ENCODE measurements at regions not wholly inside any gene's neighbourhood (a gene's known extent, or its start where the extent isn't known, plus 50 kb on each side); places are given as distances from the start of the nearest gene placed in this dataset.
A peak's percentile ranks its signal among the peaks of the same experiment; 100 is the strongest.
"Not testable (repeated sequence)": the region's sequence is repeated elsewhere in the genome, so short reads cannot be mapped to it uniquely, and the experiment has no call there.

DNA sequence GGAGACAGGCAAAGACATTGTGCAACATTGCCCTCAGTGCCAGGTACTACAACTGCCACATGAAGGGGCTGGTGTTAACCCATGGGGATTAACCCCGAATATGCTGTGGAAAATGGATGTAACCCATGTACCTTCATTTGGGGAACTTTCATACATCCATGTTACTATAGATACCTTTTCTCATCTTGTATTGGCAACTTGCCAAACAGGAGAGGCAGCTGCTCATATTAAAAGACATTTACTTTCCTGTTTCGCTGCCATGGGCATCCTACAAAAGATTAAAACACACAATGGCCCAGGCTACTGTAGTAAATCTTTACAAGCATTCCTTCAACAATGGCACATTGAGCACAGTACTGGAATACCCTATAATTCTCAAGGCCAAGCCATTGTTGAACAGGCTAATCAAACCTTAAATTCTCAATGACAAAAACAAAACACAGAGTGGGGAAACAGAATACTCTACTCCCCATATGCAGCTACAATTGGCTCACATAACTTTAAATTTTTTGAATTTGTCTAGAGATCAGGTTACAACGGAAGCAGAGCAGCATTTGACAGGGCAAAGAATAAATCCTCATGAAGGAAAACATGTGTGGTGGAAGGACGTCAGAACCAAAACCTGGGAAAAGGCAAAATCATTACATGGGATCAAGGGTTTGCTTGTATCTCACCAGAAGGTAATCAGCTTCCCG lies 1723.5 kb upstream of the LRRTM1 start:
- Histone ChIP-seq H3K27me3 (ENCODE audit: insufficient read depth, low read length) (no peaks in the 10 kb centered on the region), H3K4me3 (ENCODE audit: low read length) (no peak overlapping the region), H3K36me3 (ENCODE audit: insufficient read depth, low read length) (no peaks in the 10 kb centered on the region), H3K9me3 (ENCODE audit: insufficient read depth, low read depth, low read length) (peaks cover 10% of the 10 kb centered on the region), H3K9ac (ENCODE audit: low read depth, low read length) (no peak overlapping the region), H3K4me1 (ENCODE audit: insufficient read depth, low read length) (no peaks in the 10 kb centered on the region), H3K27ac (ENCODE audit: low read depth, low read length) (no peak overlapping the region)
- WGBS = 95% methylated on average over 5 of the region's 5 CpGs

- 51% methylated on average over 6 of the region's 6 CpGs for WGBS
Measured at GRCh38 chr2:82023710-82024109, 1719.2 kb upstream of the LRRTM1 start.

DNA sequence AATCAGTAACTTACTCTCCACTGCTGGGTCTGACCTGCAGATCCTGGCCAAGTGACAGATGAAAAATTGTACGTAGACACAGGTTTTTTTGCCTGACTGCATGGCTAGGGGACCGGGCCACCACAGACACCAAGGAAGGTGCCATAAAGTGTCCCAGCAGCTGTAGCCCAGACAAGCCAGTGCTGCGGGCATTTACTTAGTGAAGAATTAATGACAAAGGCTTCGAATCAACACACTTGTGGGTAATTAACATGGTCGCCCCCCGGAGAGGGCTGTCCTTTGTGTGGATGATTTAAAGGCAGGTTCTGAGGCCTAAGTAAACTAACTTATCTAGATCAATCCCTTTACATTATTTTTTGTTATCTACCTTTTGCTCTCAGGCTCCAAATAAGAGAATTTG lies 1709.1 kb upstream of the LRRTM1 start:
- H3K9me3 ChIP-seq (ENCODE audit: insufficient read depth, low read depth, low read length) = no peaks in the 10 kb centered on the region
- H3K36me3 ChIP-seq (ENCODE audit: insufficient read depth, low read length) = no peaks in the 10 kb centered on the region
- no peak overlapping the region for H3K9ac ChIP-seq (ENCODE audit: low read depth, low read length)
- WGBS = 8% methylated on average over 6 of the region's 6 CpGs
- no peak overlapping the region for H3K27ac ChIP-seq (ENCODE audit: low read depth, low read length)
- peak overlapping the region; percentile 42 for H3K4me3 ChIP-seq (ENCODE audit: low read length)
- H3K4me1 ChIP-seq (ENCODE audit: insufficient read depth, low read length) = peaks cover 20% of the 10 kb centered on the region
- no peaks in the 10 kb centered on the region for H3K27me3 ChIP-seq (ENCODE audit: insufficient read depth, low read length)

More at GRCh38 chr2:82023710-82024109, 1719.2 kb upstream of the LRRTM1 start:
- no peak overlapping the region for H3K27ac ChIP-seq (ENCODE audit: low read depth, low read length)
- no peak overlapping the region for H3K4me3 ChIP-seq (ENCODE audit: low read length)
- no peaks in the 10 kb centered on the region for H3K27me3 ChIP-seq (ENCODE audit: insufficient read depth, low read length)
- H3K36me3 ChIP-seq (ENCODE audit: insufficient read depth, low read length) = no peaks in the 10 kb centered on the region
- no peaks in the 10 kb centered on the region for H3K9me3 ChIP-seq (ENCODE audit: insufficient read depth, low read depth, low read length)
- H3K4me1 ChIP-seq (ENCODE audit: insufficient read depth, low read length) = no peaks in the 10 kb centered on the region
- no peak overlapping the region for H3K9ac ChIP-seq (ENCODE audit: low read depth, low read length)

- Histone ChIP-seq H3K9ac (ENCODE audit: low read depth, low read length) (peak overlapping the region; percentile 32; the same call in 1 of the 2 replicates), H3K4me3 (ENCODE audit: low read length) (no peak overlapping the region), H3K4me1 (ENCODE audit: insufficient read depth, low read length) (peaks cover 54% of the 10 kb centered on the region), H3K9me3 (ENCODE audit: insufficient read depth, low read depth, low read length) (no peaks in the 10 kb centered on the region), H3K36me3 (ENCODE audit: insufficient read depth, low read length) (no peaks in the 10 kb centered on the region), H3K27ac (ENCODE audit: low read depth, low read length) (peak overlapping the region; percentile 54), H3K27me3 (ENCODE audit: insufficient read depth, low read length) (no peaks in the 10 kb centered on the region)
- 66% methylated on average over 3 of the region's 3 CpGs for WGBS
Measured at GRCh38 chr2:82007071-82007664, 1702.6 kb upstream of the LRRTM1 start.

DNA sequence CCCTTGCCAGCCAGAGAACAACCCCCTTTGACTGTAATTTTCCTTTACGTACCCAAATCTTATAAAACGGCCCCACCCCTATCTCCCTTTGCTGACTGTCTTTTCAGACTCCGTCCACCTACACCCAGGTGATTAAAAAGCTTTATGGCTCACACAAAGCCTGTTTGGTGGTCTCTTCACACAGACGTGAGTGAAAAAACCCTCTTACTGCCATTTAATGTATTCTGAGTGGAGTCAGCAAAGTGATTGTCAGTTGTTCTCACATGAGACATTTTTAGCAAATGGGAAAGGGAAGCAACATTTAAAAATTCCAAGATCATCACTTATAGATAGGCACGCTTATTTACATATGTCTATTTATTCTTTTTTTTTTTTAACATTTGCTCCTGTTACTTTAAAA lies 1701.3 kb upstream of the LRRTM1 start:
- 10% methylated on average over 3 of the region's 5 CpGs for WGBS

DNA sequence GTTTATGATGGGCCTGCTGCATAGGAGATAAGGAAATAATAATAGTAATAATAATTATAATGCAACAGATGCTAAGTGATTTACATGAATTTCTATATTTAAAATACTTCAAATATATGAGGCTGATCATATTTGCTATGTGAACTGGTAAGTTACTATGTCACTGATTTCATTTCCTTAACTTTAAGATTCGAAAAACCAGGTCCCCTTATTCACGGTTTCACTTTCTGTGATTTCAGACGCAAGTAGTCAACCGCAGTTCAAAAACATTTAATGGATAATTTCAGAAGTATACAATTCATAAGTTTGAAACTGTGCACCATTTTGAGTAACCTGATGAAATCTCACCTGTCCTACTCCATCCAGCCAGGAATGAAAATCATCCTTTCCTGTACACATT lies 1697.1 kb upstream of the LRRTM1 start:
- Histone ChIP-seq H3K27me3 (ENCODE audit: insufficient read depth, low read length) (no peaks in the 10 kb centered on the region), H3K4me3 (ENCODE audit: low read length) (no peak overlapping the region), H3K9me3 (ENCODE audit: insufficient read depth, low read depth, low read length) (no peaks in the 10 kb centered on the region), H3K4me1 (ENCODE audit: insufficient read depth, low read length) (peaks cover 52% of the 10 kb centered on the region), H3K27ac (ENCODE audit: low read depth, low read length) (no peak overlapping the region), H3K9ac (ENCODE audit: low read depth, low read length) (no peak overlapping the region), H3K36me3 (ENCODE audit: insufficient read depth, low read length) (no peaks in the 10 kb centered on the region)
- WGBS = 67% methylated on average over 3 of the region's 4 CpGs

More for the DNA sequence above, 1701.3 kb upstream of the LRRTM1 start:
- not testable (repeated sequence) for H3K27me3 ChIP-seq (ENCODE audit: insufficient read depth, low read length); H3K9me3 ChIP-seq (ENCODE audit: insufficient read depth, low read depth, low read length); H3K4me3 ChIP-seq (ENCODE audit: low read length); H3K36me3 ChIP-seq (ENCODE audit: insufficient read depth, low read length)
- H3K4me1 ChIP-seq (ENCODE audit: insufficient read depth, low read length) = peaks cover 60% of the 10 kb centered on the region
- H3K27ac ChIP-seq (ENCODE audit: low read depth, low read length) = peak overlapping the region; percentile 86
- peak overlapping the region; percentile 55 for H3K9ac ChIP-seq (ENCODE audit: low read depth, low read length)

DNA sequence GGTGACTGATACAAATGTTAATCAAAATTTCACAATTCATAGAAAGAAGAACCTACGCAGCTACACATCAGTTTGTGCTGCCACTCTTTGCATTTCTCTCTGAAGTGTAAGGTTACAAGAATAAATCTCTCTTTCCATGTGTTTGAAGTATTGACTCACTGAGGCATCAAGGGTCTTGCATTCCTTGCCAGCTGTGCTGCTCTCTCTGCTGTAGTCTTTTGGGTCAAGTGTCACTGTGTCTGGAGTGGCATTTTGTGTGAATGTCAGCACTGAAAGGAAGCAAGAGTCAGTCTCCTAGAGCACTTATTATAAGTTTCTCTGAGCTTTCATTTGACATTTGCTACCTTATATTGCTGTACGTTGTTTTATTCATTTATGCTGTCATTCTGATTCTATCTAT lies 1696.1 kb upstream of the LRRTM1 start:
- no peak overlapping the region for H3K27ac ChIP-seq (ENCODE audit: low read depth, low read length)
- no peaks in the 10 kb centered on the region for H3K36me3 ChIP-seq (ENCODE audit: insufficient read depth, low read length)
- no peak overlapping the region for H3K4me3 ChIP-seq (ENCODE audit: low read length)
- H3K9ac ChIP-seq (ENCODE audit: low read depth, low read length) = no peak overlapping the region
- WGBS = 94% methylated on average over 2 of the region's 2 CpGs
- peaks cover 43% of the 10 kb centered on the region for H3K4me1 ChIP-seq (ENCODE audit: insufficient read depth, low read length)
- no peaks in the 10 kb centered on the region for H3K9me3 ChIP-seq (ENCODE audit: insufficient read depth, low read depth, low read length)
- H3K27me3 ChIP-seq (ENCODE audit: insufficient read depth, low read length) = no peaks in the 10 kb centered on the region

DNA sequence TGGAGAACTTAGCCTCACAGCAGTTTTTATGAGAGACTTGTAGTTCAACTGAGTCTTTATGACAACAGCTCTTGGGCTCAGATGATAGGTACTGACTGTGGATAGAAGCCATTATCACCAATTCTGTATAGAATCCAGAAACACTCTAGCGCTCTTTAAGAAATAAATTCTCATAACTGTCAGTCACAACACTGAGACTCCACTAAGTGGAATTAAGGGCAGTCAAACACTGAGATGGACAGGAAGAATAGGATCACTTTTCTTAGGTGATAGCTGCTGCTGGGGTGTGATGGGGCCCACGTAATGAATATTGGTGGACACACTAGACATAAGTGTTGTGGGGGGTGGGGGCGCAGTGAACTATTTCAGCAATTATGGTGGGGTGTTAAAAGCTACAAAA lies 1691.8 kb upstream of the LRRTM1 start:
- WGBS = 94% methylated on average over 3 of the region's 3 CpGs
- no peak overlapping the region for H3K27ac ChIP-seq (ENCODE audit: low read depth, low read length)

GRCh38 chr2:81991282-81991681 lies 1686.7 kb upstream of the LRRTM1 start:
- 97% methylated on average over 2 of the region's 2 CpGs for WGBS

More for the DNA sequence above, 1691.8 kb upstream of the LRRTM1 start:
- Histone ChIP-seq H3K36me3 (ENCODE audit: insufficient read depth, low read length) (no peaks in the 10 kb centered on the region), H3K4me3 (ENCODE audit: low read length) (no peak overlapping the region), H3K27me3 (ENCODE audit: insufficient read depth, low read length) (no peaks in the 10 kb centered on the region), H3K4me1 (ENCODE audit: insufficient read depth, low read length) (peaks cover 11% of the 10 kb centered on the region; the same call in 1 of the 2 replicates), H3K9ac (ENCODE audit: low read depth, low read length) (no peak overlapping the region), H3K9me3 (ENCODE audit: insufficient read depth, low read depth, low read length) (peaks cover 3% of the 10 kb centered on the region)

GRCh38 chr2:81987370-81987769 lies 1682.8 kb upstream of the LRRTM1 start:
- Histone ChIP-seq H3K36me3 (ENCODE audit: insufficient read depth, low read length) (no peaks in the 10 kb centered on the region), H3K9me3 (ENCODE audit: insufficient read depth, low read depth, low read length) (peaks cover 8% of the 10 kb centered on the region), H3K27ac (ENCODE audit: low read depth, low read length) (no peak overlapping the region), H3K4me3 (ENCODE audit: low read length) (no peak overlapping the region), H3K4me1 (ENCODE audit: insufficient read depth, low read length) (no peaks in the 10 kb centered on the region), H3K27me3 (ENCODE audit: insufficient read depth, low read length) (no peaks in the 10 kb centered on the region), H3K9ac (ENCODE audit: low read depth, low read length) (no peak overlapping the region)
- WGBS = 100% methylated on average over 3 of the region's 5 CpGs

More at GRCh38 chr2:81991282-81991681, 1686.7 kb upstream of the LRRTM1 start:
- no peak overlapping the region for H3K27ac ChIP-seq (ENCODE audit: low read depth, low read length)
- no peak overlapping the region for H3K4me3 ChIP-seq (ENCODE audit: low read length)
- no peaks in the 10 kb centered on the region for H3K36me3 ChIP-seq (ENCODE audit: insufficient read depth, low read length)
- peaks cover 8% of the 10 kb centered on the region for H3K9me3 ChIP-seq (ENCODE audit: insufficient read depth, low read depth, low read length)
- no peaks in the 10 kb centered on the region for H3K4me1 ChIP-seq (ENCODE audit: insufficient read depth, low read length)
- H3K27me3 ChIP-seq (ENCODE audit: insufficient read depth, low read length) = no peaks in the 10 kb centered on the region
- no peak overlapping the region for H3K9ac ChIP-seq (ENCODE audit: low read depth, low read length)

DNA sequence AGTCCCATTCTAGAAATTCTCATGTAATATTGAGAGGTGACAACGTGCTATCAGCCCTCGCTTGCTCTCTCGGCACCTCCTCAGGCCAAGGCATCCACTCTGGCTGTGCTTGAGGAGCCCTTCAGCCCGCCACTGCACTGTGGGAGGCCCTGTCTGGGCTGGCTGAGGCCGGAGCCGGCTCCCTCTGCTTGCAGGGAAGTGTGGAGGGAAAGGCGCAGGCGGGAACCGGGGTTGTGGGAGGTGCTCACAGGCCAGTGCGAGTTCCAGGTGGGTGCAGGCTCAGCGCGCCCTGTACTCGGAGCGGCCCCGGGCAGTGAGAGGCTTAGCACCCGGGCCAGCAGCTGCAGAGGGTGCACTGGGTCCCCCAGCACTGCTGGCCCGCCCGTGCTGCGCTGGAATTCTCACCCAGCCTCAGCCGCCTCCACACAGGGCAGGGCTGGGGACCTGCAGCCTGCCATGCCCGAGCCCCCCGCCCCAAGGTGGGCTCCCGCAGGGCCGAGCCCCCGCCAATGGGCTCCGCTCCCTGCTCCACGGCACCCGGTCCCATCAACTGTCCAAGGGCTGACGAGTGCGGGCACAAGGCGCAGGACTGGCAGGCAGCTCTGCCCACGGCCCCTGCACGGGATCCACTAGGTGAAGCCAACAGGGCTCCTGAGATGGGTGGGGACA lies 1680.6 kb upstream of the LRRTM1 start:
- H3K4me1 ChIP-seq (ENCODE audit: insufficient read depth, low read length) = no peaks in the 10 kb centered on the region
- no peak overlapping the region for H3K27ac ChIP-seq (ENCODE audit: low read depth, low read length)
- no peaks in the 10 kb centered on the region for H3K36me3 ChIP-seq (ENCODE audit: insufficient read depth, low read length)
- no peaks in the 10 kb centered on the region for H3K9me3 ChIP-seq (ENCODE audit: insufficient read depth, low read depth, low read length)
- 97% methylated on average over 33 of the region's 33 CpGs for WGBS
- H3K9ac ChIP-seq (ENCODE audit: low read depth, low read length) = no peak overlapping the region
- no peak overlapping the region for H3K4me3 ChIP-seq (ENCODE audit: low read length)
- H3K27me3 ChIP-seq (ENCODE audit: insufficient read depth, low read length) = no peaks in the 10 kb centered on the region

Measured in HUES64 (cell line).